Lung (tissue), 11 donors: ENCODE measurements at regions not wholly inside any gene's neighbourhood (a gene's known extent, or its start where the extent isn't known, plus 50 kb on each side); places are given as distances from the start of the nearest gene placed in this dataset.

ENCODE experiments used
- ATAC-seq: fragments of 200-7000 bp; cut with Tn5 transposase; one replicate; pipeline ENCODE4 v1.9.1; 2020; ENCODE audit warnings: moderate number of reproducible peaks; ENCODE audit not compliant: insufficient read depth, low FRiP score
- DNase-seq, 3 donors: peaks; one replicate each; pipeline ENCODE4 v3.0.0-alpha.2; 2013 to 2017
- H3K27ac ChIP-seq, 2 donors: one replicate each; pipeline ENCODE4 v1.5.1; 2013; ENCODE audit warnings: mild to moderate bottlenecking in 2 of 2, moderate library complexity in 2 of 2, control low read depth in 1 of 2, inconsistent platforms in 1 of 2, low read depth in 1 of 2, low read length in 1 of 2
- H3K27me3 ChIP-seq, 3 donors: one replicate each; pipeline ENCODE4 v1.5.1; 2013; ENCODE audit warnings: low read length in 2 of 3; ENCODE audit not compliant: control insufficient read depth in 3 of 3, insufficient read depth in 3 of 3
- H3K36me3 ChIP-seq, 4 donors: one replicate each; pipeline ENCODE4 v1.5.1; 2013; ENCODE audit warnings: low read length in 4 of 4, mild to moderate bottlenecking in 1 of 4, moderate library complexity in 1 of 4; ENCODE audit not compliant: control insufficient read depth in 4 of 4, insufficient read depth in 4 of 4
- H3K4me1 ChIP-seq, 5 donors: one replicate each; pipeline ENCODE4 v1.5.1; 2013; ENCODE audit warnings: low read length in 5 of 5, mild to moderate bottlenecking in 2 of 5, moderate library complexity in 1 of 5; ENCODE audit not compliant: control insufficient read depth in 5 of 5, insufficient read depth in 5 of 5
- H3K4me3 ChIP-seq: one replicate; pipeline ENCODE4 v1.5.1; 2013; ENCODE audit warnings: mild to moderate bottlenecking, control low read depth, moderate library complexity
- H3K9ac ChIP-seq, 2 donors: one replicate each; pipeline ENCODE4 v1.5.1; 2013; ENCODE audit warnings: low read length in 2 of 2, control low read depth in 1 of 2; ENCODE audit not compliant: insufficient read depth in 1 of 2
- H3K9me3 ChIP-seq, 4 donors: one replicate each; pipeline ENCODE4 v1.5.1; 2013; ENCODE audit warnings: low read length in 3 of 4, mild to moderate bottlenecking in 1 of 4, moderate library complexity in 1 of 4; ENCODE audit not compliant: control insufficient read depth in 4 of 4, insufficient read depth in 3 of 4
- WGBS, 2 donors: extraction: QIAGEN DNeasy Blood & Tissue Kit; methylation state at CpG; one replicate each; pipeline ENCODE4 v1.1.7; 2013; 5-methylcytosine and 5-hydroxymethylcytosine counted together
- TF ChIP-seq, protein P1 (sequence below): IDR thresholded peaks from 2 replicates; pipeline ENCODE4 v1.5.1; 2012; ENCODE audit warnings: mild to moderate bottlenecking; ENCODE audit errors: control extremely low read depth, extremely low read depth
- donor health status: control.
- donor health status: control.
- donor health status: Bipolar disorder and iron deficiency.
- donor health status: healthy.
- donor health status: DM: yes; HTN: yes; CAD: no.

GRCh38 chr18:33901894-33902512, 322.7 kb downstream of the NOL4 start:
- DNase-seq (no peak), ATAC-seq (no peak)
- no peaks in the 10 kb centered on the region for H3K9me3 ChIP-seq
- no peaks in the 10 kb centered on the region for H3K4me1 ChIP-seq
- no peaks in the 10 kb centered on the region for H3K36me3 ChIP-seq
- no peaks in the 10 kb centered on the region for H3K27me3 ChIP-seq
- H3K9ac ChIP-seq = no peak overlapping the region
- no peak overlapping the region for H3K27ac ChIP-seq
- TF ChIP-seq, protein P1, sequence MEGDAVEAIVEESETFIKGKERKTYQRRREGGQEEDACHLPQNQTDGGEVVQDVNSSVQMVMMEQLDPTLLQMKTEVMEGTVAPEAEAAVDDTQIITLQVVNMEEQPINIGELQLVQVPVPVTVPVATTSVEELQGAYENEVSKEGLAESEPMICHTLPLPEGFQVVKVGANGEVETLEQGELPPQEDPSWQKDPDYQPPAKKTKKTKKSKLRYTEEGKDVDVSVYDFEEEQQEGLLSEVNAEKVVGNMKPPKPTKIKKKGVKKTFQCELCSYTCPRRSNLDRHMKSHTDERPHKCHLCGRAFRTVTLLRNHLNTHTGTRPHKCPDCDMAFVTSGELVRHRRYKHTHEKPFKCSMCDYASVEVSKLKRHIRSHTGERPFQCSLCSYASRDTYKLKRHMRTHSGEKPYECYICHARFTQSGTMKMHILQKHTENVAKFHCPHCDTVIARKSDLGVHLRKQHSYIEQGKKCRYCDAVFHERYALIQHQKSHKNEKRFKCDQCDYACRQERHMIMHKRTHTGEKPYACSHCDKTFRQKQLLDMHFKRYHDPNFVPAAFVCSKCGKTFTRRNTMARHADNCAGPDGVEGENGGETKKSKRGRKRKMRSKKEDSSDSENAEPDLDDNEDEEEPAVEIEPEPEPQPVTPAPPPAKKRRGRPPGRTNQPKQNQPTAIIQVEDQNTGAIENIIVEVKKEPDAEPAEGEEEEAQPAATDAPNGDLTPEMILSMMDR = no peak
- WGBS, 2 donors = 76 to 92% methylated on average over 1 of the region's 1 CpG
- H3K4me3 ChIP-seq = no peak overlapping the region

- Histone ChIP-seq H3K27me3 (no peaks in the 10 kb centered on the region), H3K9ac (no peak overlapping the region), H3K4me1 (no peaks in the 10 kb centered on the region), H3K4me3 (no peak overlapping the region), H3K9me3 (no peaks in the 10 kb centered on the region), H3K36me3 (no peaks in the 10 kb centered on the region), H3K27ac (no peak overlapping the region)
- WGBS, 2 donors = 94 to 97% methylated on average over 1 of the region's 1 CpG
- DNase-seq (no peak), ATAC-seq (no peak)
- TF ChIP-seq, protein P1 = no peak
These were observed 322.6 kb downstream of the ASXL3 start for GRCh38 chr18:33900638-33901037.

GRCh38 chr18:33898427-33898826, 320.4 kb downstream of the ASXL3 start:
- no peak overlapping the region for H3K4me3 ChIP-seq
- no peak for DNase-seq
- no peaks in the 10 kb centered on the region for H3K4me1 ChIP-seq
- TF ChIP-seq, protein P1 = no peak
- 92% methylated on average over 2 of the region's 2 CpGs for WGBS, 2 donors
- ATAC-seq = no peak
- H3K9ac ChIP-seq = no peak overlapping the region
- no peak overlapping the region for H3K27ac ChIP-seq
- H3K36me3 ChIP-seq = no peaks in the 10 kb centered on the region
- peaks cover 0 to 4% (median 0%) of the 10 kb centered on the region in 4 donors for H3K9me3 ChIP-seq
- no peaks in the 10 kb centered on the region for H3K27me3 ChIP-seq

- Histone ChIP-seq H3K9ac (no peak overlapping the region), H3K9me3 (peaks cover 0 to 1% (median 0%) of the 10 kb centered on the region in 4 donors), H3K27ac (no peak overlapping the region), H3K4me3 (no peak overlapping the region), H3K27me3 (no peaks in the 10 kb centered on the region), H3K36me3 (no peaks in the 10 kb centered on the region), H3K4me1 (no peaks in the 10 kb centered on the region)
- DNase-seq (peak in 1 of 3 donors; percentile 9), ATAC-seq (no peak)
- TF ChIP-seq, protein P1 = no peak
- 51 to 56% methylated on average over 1 of the region's 1 CpG for WGBS, 2 donors
These were observed 300.2 kb downstream of the ASXL3 start for GRCh38 chr18:33878213-33878612.
